Glutamatergic neuron (in vitro differentiated cells): ENCODE measurements at regions not wholly inside any gene's neighbourhood (a gene's known extent, or its start where the extent isn't known, plus 50 kb on each side); places are given as distances from the start of the nearest gene placed in this dataset.

ENCODE experiments used
- DNase-seq: peaks from one replicate; pipeline ENCODE4 v3.0.0; 2022
- H3K27ac Mint-ChIP-seq: one replicate; pipeline ENCODE4 v1.8.0; 2020; ENCODE audit warnings: mild to moderate bottlenecking, mixed read lengths, inconsistent platforms; ENCODE audit not compliant: unreplicated experiment
- H3K27me3 Mint-ChIP-seq: one replicate; pipeline ENCODE4 v1.8.0; 2020; ENCODE audit warnings: mild to moderate bottlenecking, moderate library complexity, mixed read lengths, inconsistent platforms; ENCODE audit not compliant: unreplicated experiment
- H3K36me3 Mint-ChIP-seq: one replicate; pipeline ENCODE4 v1.8.0; 2020; ENCODE audit warnings: mild to moderate bottlenecking, mixed read lengths, inconsistent platforms; ENCODE audit not compliant: unreplicated experiment
- H3K4me1 Mint-ChIP-seq: one replicate; pipeline ENCODE4 v1.8.0; 2020; ENCODE audit warnings: mild to moderate bottlenecking, low read depth, mixed read lengths, inconsistent platforms; ENCODE audit not compliant: unreplicated experiment
- H3K4me3 Mint-ChIP-seq: one replicate; pipeline ENCODE4 v1.8.0; 2020; ENCODE audit warnings: mild to moderate bottlenecking, mixed read lengths, inconsistent platforms; ENCODE audit not compliant: unreplicated experiment
- H3K9me3 Mint-ChIP-seq: one replicate; pipeline ENCODE4 v1.8.0; 2020; ENCODE audit warnings: mild to moderate bottlenecking, moderate library complexity, mixed read lengths, inconsistent platforms; ENCODE audit not compliant: unreplicated experiment
- CTCF ChIP-seq: fragments of 200-600 bp; sonication (generic); IDR thresholded peaks from one replicate; pipeline ENCODE4 v1.5.0; 2021; ENCODE audit not compliant: partially characterized antibody, unreplicated experiment

GRCh38 chr20:51286758-51287157 is 255.8 kb downstream of the NFATC2 start:
- Mint-ChIP-seq H3K9me3 (no peaks in the 10 kb centered on the region), H3K4me1 (no peaks in the 10 kb centered on the region), H3K27ac (no peak overlapping the region), H3K27me3 (no peaks in the 10 kb centered on the region), H3K36me3 (no peaks in the 10 kb centered on the region), H3K4me3 (no peak overlapping the region)
- no peak for TF ChIP-seq CTCF
- DNase-seq: no peak

GRCh38 chr20:51285684-51286083 is 256.8 kb downstream of the NFATC2 start:
- H3K9me3 Mint-ChIP-seq: no peaks in the 10 kb centered on the region
- H3K27ac Mint-ChIP-seq: no peak overlapping the region
- no peak for TF ChIP-seq CTCF
- H3K4me1 Mint-ChIP-seq: no peaks in the 10 kb centered on the region
- no peaks in the 10 kb centered on the region for H3K36me3 Mint-ChIP-seq
- DNase-seq: no peak
- no peaks in the 10 kb centered on the region for H3K27me3 Mint-ChIP-seq
- H3K4me3 Mint-ChIP-seq: no peak overlapping the region

- Mint-ChIP-seq H3K27me3 (no peaks in the 10 kb centered on the region), H3K36me3 (no peaks in the 10 kb centered on the region), H3K27ac (no peak overlapping the region), H3K4me1 (no peaks in the 10 kb centered on the region), H3K9me3 (no peaks in the 10 kb centered on the region), H3K4me3 (no peak overlapping the region)
- DNase-seq: no peak
- no peak for TF ChIP-seq CTCF
Measured at GRCh38 chr20:51284871-51285270, 257.6 kb downstream of the NFATC2 start.

GRCh38 chr20:51284176-51284575 is 258.3 kb downstream of the NFATC2 start:
- H3K4me1 Mint-ChIP-seq: no peaks in the 10 kb centered on the region

GRCh38 chr20:51281521-51281920 is 258.6 kb upstream of the KCNG1 start:
- no peaks in the 10 kb centered on the region for H3K4me1 Mint-ChIP-seq
- H3K9me3 Mint-ChIP-seq: no peaks in the 10 kb centered on the region
- no peak overlapping the region for H3K27ac Mint-ChIP-seq
- H3K27me3 Mint-ChIP-seq: no peaks in the 10 kb centered on the region
- H3K4me3 Mint-ChIP-seq: no peak overlapping the region
- no peak for DNase-seq
- H3K36me3 Mint-ChIP-seq: no peaks in the 10 kb centered on the region
- TF ChIP-seq CTCF: no peak

More at GRCh38 chr20:51284176-51284575, 258.3 kb downstream of the NFATC2 start:
- H3K9me3 Mint-ChIP-seq: no peaks in the 10 kb centered on the region
- no peaks in the 10 kb centered on the region for H3K27me3 Mint-ChIP-seq
- DNase-seq: no peak
- no peak overlapping the region for H3K4me3 Mint-ChIP-seq
- TF ChIP-seq CTCF: no peak
- H3K36me3 Mint-ChIP-seq: no peaks in the 10 kb centered on the region
- H3K27ac Mint-ChIP-seq: no peak overlapping the region
